ENCODE measurements at regions not wholly inside any gene's neighbourhood (a gene's known extent, or its start where the extent isn't known, plus 50 kb on each side); places are given as distances from the start of the nearest gene placed in this dataset.

DNA sequence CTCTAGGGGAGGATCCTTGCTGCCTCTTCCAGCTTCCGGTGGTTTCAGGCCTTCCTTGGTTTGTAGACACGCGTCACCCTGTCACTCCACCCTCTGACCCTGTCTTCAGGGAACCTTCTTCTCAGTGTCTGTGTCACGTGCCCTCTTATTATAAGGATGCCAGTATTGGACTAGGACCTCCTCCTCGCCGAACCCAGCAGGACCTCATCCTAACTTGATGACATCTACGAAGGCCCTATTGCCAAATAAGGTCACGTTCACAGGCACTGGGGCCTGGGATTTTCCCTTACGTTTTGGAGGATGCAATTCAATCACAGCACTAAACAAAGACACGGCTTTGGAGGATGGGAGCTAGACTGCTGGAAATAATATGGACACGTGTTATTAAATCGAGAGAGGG is 408.7 kb downstream of the BRD1 start:
- Mint-ChIP-seq H3K36me3 (ENCODE audit: low read depth) (no peaks in the 10 kb centered on the region), H3K9me3 (no peaks in the 10 kb centered on the region), H3K27ac (ENCODE audit: unreplicated experiment) (no peak overlapping the region), H3K27me3 (ENCODE audit: low read depth) (peaks cover 16% of the 10 kb centered on the region), H3K4me3 (no peak overlapping the region), H3K4me1 (no peaks in the 10 kb centered on the region)
- no peak for DNase-seq (ENCODE audit: low read depth, low spot score)
- TF ChIP-seq, protein P1, sequence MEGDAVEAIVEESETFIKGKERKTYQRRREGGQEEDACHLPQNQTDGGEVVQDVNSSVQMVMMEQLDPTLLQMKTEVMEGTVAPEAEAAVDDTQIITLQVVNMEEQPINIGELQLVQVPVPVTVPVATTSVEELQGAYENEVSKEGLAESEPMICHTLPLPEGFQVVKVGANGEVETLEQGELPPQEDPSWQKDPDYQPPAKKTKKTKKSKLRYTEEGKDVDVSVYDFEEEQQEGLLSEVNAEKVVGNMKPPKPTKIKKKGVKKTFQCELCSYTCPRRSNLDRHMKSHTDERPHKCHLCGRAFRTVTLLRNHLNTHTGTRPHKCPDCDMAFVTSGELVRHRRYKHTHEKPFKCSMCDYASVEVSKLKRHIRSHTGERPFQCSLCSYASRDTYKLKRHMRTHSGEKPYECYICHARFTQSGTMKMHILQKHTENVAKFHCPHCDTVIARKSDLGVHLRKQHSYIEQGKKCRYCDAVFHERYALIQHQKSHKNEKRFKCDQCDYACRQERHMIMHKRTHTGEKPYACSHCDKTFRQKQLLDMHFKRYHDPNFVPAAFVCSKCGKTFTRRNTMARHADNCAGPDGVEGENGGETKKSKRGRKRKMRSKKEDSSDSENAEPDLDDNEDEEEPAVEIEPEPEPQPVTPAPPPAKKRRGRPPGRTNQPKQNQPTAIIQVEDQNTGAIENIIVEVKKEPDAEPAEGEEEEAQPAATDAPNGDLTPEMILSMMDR (conservative IDR thresholded peaks at IDR 0.05): no peak

DNA sequence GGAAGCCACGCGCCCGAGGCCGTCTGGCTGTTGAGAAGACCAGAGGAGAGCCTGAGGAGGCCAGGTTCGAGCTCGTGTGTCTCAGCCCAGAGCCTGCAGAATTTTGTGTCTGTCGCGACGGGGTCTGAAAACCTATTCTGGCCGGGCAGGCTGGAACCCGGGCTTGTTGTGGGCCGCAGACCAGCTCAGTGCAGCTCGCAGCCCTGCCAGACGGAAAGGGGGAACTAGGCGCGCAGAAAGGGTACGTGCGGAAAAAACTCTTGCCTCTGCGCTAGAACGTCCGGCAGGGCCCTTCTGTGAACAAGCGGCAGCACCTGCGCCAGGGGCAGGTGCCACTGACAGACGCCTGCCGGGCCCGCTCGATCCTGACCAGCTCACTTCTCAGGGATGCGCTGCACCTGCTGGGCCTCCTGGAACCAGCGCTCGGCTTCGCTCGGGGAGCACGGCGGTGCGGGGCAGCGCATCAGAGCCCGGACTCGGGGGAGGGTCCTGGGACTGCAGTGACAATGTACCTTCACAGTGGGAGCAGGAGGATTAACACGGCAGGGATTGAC is 409.3 kb downstream of the BRD1 start:
- Mint-ChIP-seq H3K4me1 (no peaks in the 10 kb centered on the region), H3K27ac (ENCODE audit: unreplicated experiment) (no peak overlapping the region), H3K4me3 (no peak overlapping the region), H3K27me3 (ENCODE audit: low read depth) (peaks cover 13% of the 10 kb centered on the region), H3K36me3 (ENCODE audit: low read depth) (no peaks in the 10 kb centered on the region), H3K9me3 (no peaks in the 10 kb centered on the region)
- TF ChIP-seq, protein P1 (conservative IDR thresholded peaks at IDR 0.05): no peak
- DNase-seq (ENCODE audit: low read depth, low spot score): no peak

DNA sequence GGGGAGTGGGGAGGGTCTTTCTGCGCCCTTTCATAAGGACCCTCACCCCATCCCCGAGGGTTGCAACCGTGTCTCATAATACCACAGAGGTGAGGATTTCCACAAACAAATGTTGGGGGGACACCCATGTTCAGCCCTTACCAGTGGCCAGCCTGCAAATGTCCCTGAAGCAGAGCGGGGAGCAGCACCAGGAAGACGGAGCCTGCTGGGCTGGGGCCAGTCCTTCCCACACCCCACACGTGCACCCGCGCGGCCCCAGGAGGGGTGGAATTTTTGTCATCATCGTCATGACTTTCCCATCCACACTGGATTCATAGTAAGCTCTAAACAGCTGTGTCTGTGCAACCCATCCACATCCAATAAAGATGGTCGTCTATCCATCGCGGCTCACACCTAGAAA is 409.8 kb downstream of the BRD1 start:
- Mint-ChIP-seq H3K4me1 (no peaks in the 10 kb centered on the region), H3K27me3 (ENCODE audit: low read depth) (peaks cover 13% of the 10 kb centered on the region), H3K27ac (ENCODE audit: unreplicated experiment) (no peak overlapping the region), H3K4me3 (no peak overlapping the region), H3K9me3 (no peaks in the 10 kb centered on the region), H3K36me3 (ENCODE audit: low read depth) (no peaks in the 10 kb centered on the region)
- TF ChIP-seq, protein P1 (conservative IDR thresholded peaks at IDR 0.05): no peak
- no peak for DNase-seq (ENCODE audit: low read depth, low spot score)

DNA sequence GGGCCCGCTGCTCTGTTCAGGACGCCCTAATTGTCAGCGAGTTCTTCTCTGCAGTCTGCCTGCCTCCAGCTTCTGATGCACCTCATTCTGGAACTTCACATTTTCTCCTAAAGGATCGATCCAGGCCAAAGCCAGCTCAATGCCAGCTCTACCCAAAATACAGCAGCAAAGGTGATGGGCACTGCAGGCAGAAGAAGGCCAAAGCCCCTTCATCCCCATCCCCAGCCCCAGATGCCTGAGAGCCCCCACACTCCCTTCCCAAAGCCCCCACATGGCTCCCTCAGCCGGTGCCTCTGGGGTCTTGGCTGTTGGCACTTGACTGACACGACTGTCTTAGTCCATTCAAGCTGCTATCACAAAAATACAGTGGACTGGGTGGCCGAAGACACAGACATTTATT is 410.3 kb downstream of the BRD1 start:
- TF ChIP-seq, protein P1 (conservative IDR thresholded peaks at IDR 0.05): no peak
- Mint-ChIP-seq H3K4me3 (no peak overlapping the region), H3K4me1 (no peaks in the 10 kb centered on the region), H3K9me3 (no peaks in the 10 kb centered on the region), H3K27ac (ENCODE audit: unreplicated experiment) (no peak overlapping the region), H3K36me3 (ENCODE audit: low read depth) (no peaks in the 10 kb centered on the region), H3K27me3 (ENCODE audit: low read depth) (peaks cover 9% of the 10 kb centered on the region)
- no peak for DNase-seq (ENCODE audit: low read depth, low spot score)

DNA sequence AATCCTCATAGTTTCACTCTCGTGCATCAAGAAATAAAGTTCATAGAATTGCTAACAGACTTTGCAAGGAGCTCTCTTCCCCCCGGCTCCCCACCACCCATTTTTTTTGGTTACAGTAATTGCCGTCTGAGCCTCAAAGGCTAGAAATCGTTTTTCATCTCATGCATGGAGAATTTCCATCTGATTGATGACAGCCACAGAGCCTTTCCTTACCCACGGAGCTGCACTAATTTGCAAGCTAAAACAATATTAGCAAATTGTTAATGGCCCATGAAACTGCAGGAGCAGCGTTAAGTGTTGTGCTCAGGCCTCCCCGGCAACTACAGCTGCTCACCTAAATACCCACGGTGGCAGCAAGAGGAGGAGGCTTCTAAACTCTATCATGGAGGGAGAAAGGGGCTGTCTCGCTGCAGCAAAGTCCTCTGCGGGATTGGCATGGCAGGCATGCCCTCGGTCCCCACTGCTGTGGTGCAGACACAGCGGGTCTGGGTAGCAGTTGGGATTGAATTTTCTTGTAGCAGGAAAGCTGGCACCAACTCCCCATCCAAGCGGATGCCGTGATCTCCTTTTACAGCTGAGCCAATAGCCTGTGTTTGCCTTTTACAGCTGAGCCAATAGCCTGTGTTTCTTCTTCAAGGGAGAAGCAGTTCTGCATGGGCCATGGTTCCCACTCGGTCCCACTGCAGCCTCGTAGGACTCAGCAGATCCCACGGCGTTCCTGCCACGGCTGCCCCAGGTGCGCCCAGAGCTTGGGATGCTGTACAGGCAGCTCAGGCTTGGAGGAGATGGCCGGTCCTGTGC is 412.3 kb downstream of the BRD1 start:
- no peak overlapping the region for H3K27ac Mint-ChIP-seq (ENCODE audit: unreplicated experiment)
- no peaks in the 10 kb centered on the region for H3K27me3 Mint-ChIP-seq (ENCODE audit: low read depth)
- H3K9me3 Mint-ChIP-seq: no peaks in the 10 kb centered on the region
- no peak overlapping the region for H3K4me3 Mint-ChIP-seq
- H3K4me1 Mint-ChIP-seq: no peaks in the 10 kb centered on the region
- no peak for DNase-seq (ENCODE audit: low read depth, low spot score)
- no peaks in the 10 kb centered on the region for H3K36me3 Mint-ChIP-seq (ENCODE audit: low read depth)
- TF ChIP-seq, protein P1 (conservative IDR thresholded peaks at IDR 0.05): no peak

Measured in neural crest cell (in vitro differentiated cells).